Neutrophil (primary cell): ENCODE measurements at regions not wholly inside any gene's neighbourhood (a gene's known extent, or its start where the extent isn't known, plus 50 kb on each side); places are given as distances from the start of the nearest gene placed in this dataset.

ENCODE experiments used
- H3K27ac ChIP-seq: fragments of 200-600 bp; sonication (generic); 2 replicates; pipeline ENCODE4 v1.5.1; 2016; ENCODE audit warnings: mild to moderate bottlenecking, moderate library complexity
- H3K27me3 ChIP-seq: fragments of 200-600 bp; sonication (generic); 2 replicates; pipeline ENCODE4 v1.6.0; 2016; ENCODE audit warnings: mild to moderate bottlenecking
- H3K36me3 ChIP-seq: fragments of 200-600 bp; sonication (generic); 2 replicates; pipeline ENCODE4 v1.5.1; 2017
- H3K4me1 ChIP-seq, 2 experiments: fragments of 200-600 bp in 1 of 2; sonication (generic) in 1 of 2; 1 replicate in 1 of 2; 2 replicates in 1 of 2; pipeline versions ENCODE4 v1.5.1 to v1.6.1; 2013 to 2016; ENCODE audit warnings: low read depth in 1 of 2, low read length in 1 of 2, mild to moderate bottlenecking in 1 of 2, moderate library complexity in 1 of 2; ENCODE audit not compliant: control insufficient read depth in 1 of 2, insufficient read depth in 1 of 2
- H3K4me3 ChIP-seq, 2 experiments: fragments of 200-600 bp in 1 of 2; sonication (generic) in 1 of 2; 1 replicate in 1 of 2; 2 replicates in 1 of 2; pipeline ENCODE4 v1.5.1; 2013 to 2016; ENCODE audit warnings: low read depth in 1 of 2, low read length in 1 of 2, mild to moderate bottlenecking in 1 of 2, moderate library complexity in 1 of 2
- H3K9me3 ChIP-seq: fragments of 200-600 bp; sonication (generic); 2 replicates; pipeline ENCODE4 v1.5.1; 2016
- CTCF ChIP-seq: fragments of 200-600 bp; sonication (generic); IDR thresholded peaks from 2 replicates; pipeline ENCODE4 v1.5.1; 2016; ENCODE audit warnings: antibody characterized with exemption

DNA sequence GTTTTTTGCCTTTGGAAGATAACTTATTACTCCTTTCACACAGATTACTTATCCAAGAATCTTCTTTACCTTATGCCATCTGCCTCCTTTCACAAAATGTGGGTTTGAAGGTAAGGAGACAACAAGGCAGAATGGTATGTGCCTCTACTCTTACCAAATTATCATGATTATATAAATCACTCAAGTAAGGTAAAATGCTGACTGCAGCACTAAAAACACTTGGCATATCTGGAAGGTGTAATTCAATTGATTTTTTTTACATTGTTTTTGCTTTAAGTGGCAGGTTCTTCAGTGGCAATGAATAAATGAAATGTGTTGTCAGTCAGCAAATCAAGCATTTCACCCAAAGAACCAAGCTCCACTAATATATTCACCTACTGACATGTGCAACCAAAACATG lies 346.1 kb downstream of the OMA1 start:
- Histone ChIP-seq H3K27me3 (no peaks in the 10 kb centered on the region), H3K4me1 (no peaks in the 10 kb centered on the region), H3K27ac (no peak overlapping the region), H3K4me3 (no peak overlapping the region), H3K9me3 (no peaks in the 10 kb centered on the region), H3K36me3 (no peaks in the 10 kb centered on the region)
- TF ChIP-seq CTCF, result no peak

DNA sequence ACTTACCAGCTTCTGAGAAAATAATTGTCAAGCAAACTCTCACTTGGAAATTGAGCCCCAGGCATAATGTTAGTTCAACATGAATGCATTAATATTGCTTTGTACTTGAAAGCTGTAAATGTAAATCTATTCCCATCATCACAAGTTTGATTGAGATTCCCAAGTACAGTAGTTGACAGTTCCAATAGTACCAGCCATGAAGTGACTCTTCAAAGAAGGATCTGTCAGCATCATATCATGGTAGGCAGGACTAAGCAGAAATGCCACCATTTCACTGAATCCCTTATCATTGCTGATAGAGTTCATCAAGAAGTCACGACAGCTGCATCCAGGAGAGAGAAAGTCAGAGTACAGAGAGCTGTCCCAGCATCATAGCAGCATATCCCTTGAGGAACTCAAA lies 348.7 kb downstream of the OMA1 start:
- TF ChIP-seq CTCF, result no peak
- Histone ChIP-seq H3K9me3 (no peaks in the 10 kb centered on the region), H3K4me1 (no peaks in the 10 kb centered on the region), H3K27me3 (no peaks in the 10 kb centered on the region), H3K36me3 (no peaks in the 10 kb centered on the region), H3K27ac (no peak overlapping the region), H3K4me3 (no peak overlapping the region)

- no peaks in the 10 kb centered on the region for H3K9me3 ChIP-seq
- H3K4me3 ChIP-seq, result no peak overlapping the region
- no peaks in the 10 kb centered on the region for H3K4me1 ChIP-seq
- no peak overlapping the region for H3K27ac ChIP-seq
- H3K27me3 ChIP-seq, result peaks cover 28% of the 10 kb centered on the region
- no peaks in the 10 kb centered on the region for H3K36me3 ChIP-seq
- no peak for TF ChIP-seq CTCF
Measured at GRCh38 chr1:58190267-58190988, 356.1 kb downstream of the OMA1 start.

DNA sequence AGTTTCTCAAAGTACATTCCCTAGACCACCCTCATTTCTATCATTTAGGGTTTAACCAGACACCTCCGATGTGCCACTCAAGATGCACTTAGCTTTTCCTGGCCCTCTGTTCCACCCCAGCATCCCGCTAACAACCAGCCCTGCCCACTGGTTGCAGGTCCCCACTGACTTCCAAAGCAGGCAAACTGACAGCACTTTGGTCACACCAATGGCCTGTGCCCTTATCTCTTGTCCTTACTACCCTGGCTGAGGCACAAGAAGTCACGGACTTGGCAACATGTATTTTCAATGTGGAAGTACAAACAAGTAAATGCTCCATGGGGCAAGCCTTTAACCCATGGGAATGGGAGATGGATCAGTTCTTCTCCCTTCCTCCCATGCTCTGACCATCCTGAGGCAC lies 357.1 kb downstream of the OMA1 start:
- H3K4me1 ChIP-seq, result no peaks in the 10 kb centered on the region
- no peaks in the 10 kb centered on the region for H3K36me3 ChIP-seq
- H3K27me3 ChIP-seq, result peaks cover 28% of the 10 kb centered on the region
- TF ChIP-seq CTCF, result no peak
- H3K9me3 ChIP-seq, result no peaks in the 10 kb centered on the region
- no peak overlapping the region for H3K4me3 ChIP-seq
- H3K27ac ChIP-seq, result no peak overlapping the region

GRCh38 chr1:58183286-58183685 lies 363.2 kb downstream of the OMA1 start:
- Histone ChIP-seq H3K9me3 (no peaks in the 10 kb centered on the region), H3K27me3 (no peaks in the 10 kb centered on the region), H3K36me3 (no peaks in the 10 kb centered on the region), H3K27ac (no peak overlapping the region), H3K4me1 (no peaks in the 10 kb centered on the region), H3K4me3 (no peak overlapping the region)
- no peak for TF ChIP-seq CTCF
